ENCODE measurements at regions not wholly inside any gene's neighbourhood (a gene's known extent, or its start where the extent isn't known, plus 50 kb on each side); places are given as distances from the start of the nearest gene placed in this dataset.

GRCh38 chr13:38002606-38003005 is 133.0 kb upstream of the TRPC4 start:
- ChIA-PET CTCF (no interaction called here), POLR2A (no interaction called here)
- DNase-seq (no peak), ATAC-seq (ENCODE audit: poor library complexity) (no peak)
- Histone ChIP-seq H3K9me3 (ENCODE audit: control insufficient read depth in 1 of 2, insufficient read depth in 1 of 2, low read length in 2 of 2) (no peaks in the 10 kb centered on the region), H3K36me3 (ENCODE audit: insufficient read depth, low read length) (no peaks in the 10 kb centered on the region), H3K27me3 (ENCODE audit: control insufficient read depth in 1 of 2, insufficient read depth in 2 of 2, low read length in 2 of 2) (no peaks in the 10 kb centered on the region), H3K27ac (ENCODE audit: low read depth in 1 of 2, low read length in 2 of 2) (no peak overlapping the region), H3K4me3 (ENCODE audit: low read length) (no peak overlapping the region), H3K4me1 (ENCODE audit: insufficient read depth, low read length) (no peaks in the 10 kb centered on the region)
- intact Hi-C loops (cut with DNase I, micrococcal nuclease): no loop called here
- Mint-ChIP-seq H3K4me3 (no peak overlapping the region), H3K9me3 (no peaks in the 10 kb centered on the region), H3K27ac (no peak overlapping the region), H3K27me3 (no peaks in the 10 kb centered on the region), H3K36me3 (ENCODE audit: low read depth) (no peaks in the 10 kb centered on the region), H3K4me1 (ENCODE audit: low read depth) (no peaks in the 10 kb centered on the region)
- no peak for TF ChIP-seq CTCF (IDR thresholded peaks at IDR 0.05)

GRCh38 chr13:37997641-37998040 is 128.1 kb upstream of the TRPC4 start:
- H3K27ac ChIP-seq (ENCODE audit: low read depth in 1 of 2, low read length in 2 of 2): no peak overlapping the region
- H3K27ac Mint-ChIP-seq: no peak overlapping the region
- no peaks in the 10 kb centered on the region for H3K36me3 ChIP-seq (ENCODE audit: insufficient read depth, low read length)
- no peak for TF ChIP-seq CTCF (IDR thresholded peaks at IDR 0.05)
- H3K36me3 Mint-ChIP-seq (ENCODE audit: low read depth): no peaks in the 10 kb centered on the region
- H3K4me1 Mint-ChIP-seq (ENCODE audit: low read depth): no peaks in the 10 kb centered on the region
- intact Hi-C loops (cut with DNase I, micrococcal nuclease): no loop called here
- no peak for ATAC-seq (ENCODE audit: poor library complexity)
- POLR2A ChIA-PET: interaction anchor here (1.0 kb wide), 1 partner anchor 12 kb away, joined by 4 read pairs; no protein-coding TSS in a partner anchor
- no peaks in the 10 kb centered on the region for H3K27me3 ChIP-seq (ENCODE audit: control insufficient read depth in 1 of 2, insufficient read depth in 2 of 2, low read length in 2 of 2)
- no peaks in the 10 kb centered on the region for H3K9me3 ChIP-seq (ENCODE audit: control insufficient read depth in 1 of 2, insufficient read depth in 1 of 2, low read length in 2 of 2)
- H3K4me1 ChIP-seq (ENCODE audit: insufficient read depth, low read length): no peaks in the 10 kb centered on the region
- H3K27me3 Mint-ChIP-seq: no peaks in the 10 kb centered on the region
- H3K4me3 Mint-ChIP-seq: no peak overlapping the region
- CTCF ChIA-PET: no interaction called here
- no peak for DNase-seq
- no peak overlapping the region for H3K4me3 ChIP-seq (ENCODE audit: low read length)
- no peaks in the 10 kb centered on the region for H3K9me3 Mint-ChIP-seq

GRCh38 chr13:37995092-37995491 is 125.5 kb upstream of the TRPC4 start:
- Histone ChIP-seq H3K9me3 (ENCODE audit: control insufficient read depth in 1 of 2, insufficient read depth in 1 of 2, low read length in 2 of 2) (no peaks in the 10 kb centered on the region), H3K4me1 (ENCODE audit: insufficient read depth, low read length) (no peaks in the 10 kb centered on the region), H3K36me3 (ENCODE audit: insufficient read depth, low read length) (no peaks in the 10 kb centered on the region), H3K27me3 (ENCODE audit: control insufficient read depth in 1 of 2, insufficient read depth in 2 of 2, low read length in 2 of 2) (no peaks in the 10 kb centered on the region), H3K27ac (ENCODE audit: low read depth in 1 of 2, low read length in 2 of 2) (no peak overlapping the region), H3K4me3 (ENCODE audit: low read length) (no peak overlapping the region)
- intact Hi-C loops (cut with DNase I, micrococcal nuclease): no loop called here
- TF ChIP-seq CTCF (IDR thresholded peaks at IDR 0.05): no peak
- no peaks in the 10 kb centered on the region for H3K27me3 Mint-ChIP-seq
- POLR2A ChIA-PET: no interaction called here
- ATAC-seq (ENCODE audit: poor library complexity): no peak
- no peaks in the 10 kb centered on the region for H3K4me1 Mint-ChIP-seq (ENCODE audit: low read depth)
- no peaks in the 10 kb centered on the region for H3K36me3 Mint-ChIP-seq (ENCODE audit: low read depth)
- no peak for DNase-seq
- CTCF ChIA-PET: interaction anchor here (0.9 kb wide), 1 partner anchor 199 kb away, joined by 3 read pairs; no protein-coding TSS in a partner anchor
- H3K9me3 Mint-ChIP-seq: no peaks in the 10 kb centered on the region
- no peak overlapping the region for H3K4me3 Mint-ChIP-seq
- H3K27ac Mint-ChIP-seq: no peak overlapping the region

Measured in CD4-positive, alpha-beta T cell (primary cell).